Hepatocyte (in vitro differentiated cells): ENCODE measurements at regions not wholly inside any gene's neighbourhood (a gene's known extent, or its start where the extent isn't known, plus 50 kb on each side); places are given as distances from the start of the nearest gene placed in this dataset.

Source experiments
- DNase-seq: peaks from one replicate; pipeline ENCODE4 v3.0.0-alpha.2; 2016; ENCODE audit warnings: low spot score
- H2AFZ ChIP-seq: fragments of 200-600 bp; sonication (generic); 2 replicates; pipeline ENCODE4 v1.6.0; 2016; ENCODE audit warnings: antibody characterized with exemption, mild to moderate bottlenecking
- H3K27ac ChIP-seq: fragments of 200-600 bp; sonication (generic); 2 replicates; pipeline ENCODE4 v1.5.1; 2016; ENCODE audit warnings: mild to moderate bottlenecking
- H3K27me3 ChIP-seq: fragments of 200-600 bp; sonication (generic); 2 replicates; pipeline ENCODE4 v1.6.1; 2016
- H3K36me3 ChIP-seq: fragments of 200-600 bp; sonication (generic); replicated peaks from 2 replicates; pipeline ENCODE4 v1.5.1; 2016; ENCODE audit warnings: low read depth; ENCODE audit not compliant: insufficient read depth
- H3K4me1 ChIP-seq: fragments of 200-600 bp; sonication (generic); 2 replicates; pipeline ENCODE4 v1.5.1; 2016; ENCODE audit warnings: mild to moderate bottlenecking, moderate library complexity; ENCODE audit not compliant: insufficient read depth
- H3K4me2 ChIP-seq: fragments of 200-600 bp; sonication (generic); 2 replicates; pipeline ENCODE4 v1.6.0; 2016
- H3K4me3 ChIP-seq: fragments of 200-600 bp; sonication (generic); 2 replicates; pipeline ENCODE4 v1.5.1; 2016; ENCODE audit warnings: mild to moderate bottlenecking
- H3K79me2 ChIP-seq: fragments of 200-600 bp; sonication (generic); 2 replicates; pipeline ENCODE4 v1.6.0; 2017; ENCODE audit warnings: mild to moderate bottlenecking
- H3K9me2 ChIP-seq: fragments of 200-600 bp; sonication (generic); replicated peaks from 2 replicates; pipeline ENCODE4 v1.6.0; 2017; ENCODE audit warnings: mild to moderate bottlenecking; ENCODE audit not compliant: insufficient read depth
- H3K9me3 ChIP-seq: fragments of 200-600 bp; sonication (generic); 2 replicates; pipeline ENCODE4 v1.5.1; 2016; ENCODE audit warnings: low read depth, mild to moderate bottlenecking
- H4K20me1 ChIP-seq: fragments of 200-600 bp; sonication (generic); 2 replicates; pipeline ENCODE4 v1.6.0; 2016; ENCODE audit warnings: mild to moderate bottlenecking; ENCODE audit not compliant: insufficient read depth, poor library complexity, severe bottlenecking
- EZH2 ChIP-seq: fragments of 200-600 bp; sonication (generic); IDR thresholded peaks from 2 replicates; pipeline ENCODE4 v1.6.1; 2016; ENCODE audit warnings: antibody characterized with exemption, mild to moderate bottlenecking, borderline replicate concordance
- EZH2phosphoT487 ChIP-seq: fragments of 200-600 bp; sonication (generic); IDR thresholded peaks from one replicate; pipeline ENCODE4 v1.6.1; 2018; ENCODE audit warnings: antibody characterized with exemption, mild to moderate bottlenecking, low read depth, moderate library complexity; ENCODE audit not compliant: unreplicated experiment, severe bottlenecking
- WGBS: methylation state at CpG from one replicate; pipeline ENCODE4 v1.1.6; 2016; ENCODE audit warnings: low lambda C conversion rate; ENCODE audit errors: missing lambda C conversion rate; 5-methylcytosine and 5-hydroxymethylcytosine counted together
- TF ChIP-seq, protein P1 (sequence below): fragments of 200-600 bp; sonication (generic); IDR thresholded peaks from 2 replicates; pipeline ENCODE4 v1.5.1; 2016; ENCODE audit warnings: antibody characterized with exemption, mild to moderate bottlenecking; ENCODE audit not compliant: poor library complexity

DNA sequence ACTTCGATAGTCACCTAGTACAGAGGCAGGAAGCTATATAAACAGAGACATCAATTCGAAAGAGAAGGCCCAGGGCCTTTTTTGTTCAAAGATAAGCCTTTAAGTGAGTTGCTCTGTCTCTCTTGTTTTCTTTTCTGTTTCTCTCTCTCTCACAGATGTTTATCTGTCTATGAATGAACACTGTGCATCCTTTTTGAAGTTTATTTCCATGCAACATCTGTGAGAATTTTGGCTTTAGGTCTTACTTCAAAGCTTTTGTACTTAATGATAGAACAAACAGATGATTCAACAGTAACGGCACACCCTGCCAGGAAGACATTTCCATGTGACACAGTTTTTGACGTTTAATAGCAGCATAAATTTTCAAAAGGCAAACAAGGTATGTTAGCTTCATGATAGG lies 1413.1 kb upstream of the CDH6 start:
- TF ChIP-seq EZH2: no peak
- no peak for TF ChIP-seq EZH2phosphoT487
- TF ChIP-seq, protein P1, sequence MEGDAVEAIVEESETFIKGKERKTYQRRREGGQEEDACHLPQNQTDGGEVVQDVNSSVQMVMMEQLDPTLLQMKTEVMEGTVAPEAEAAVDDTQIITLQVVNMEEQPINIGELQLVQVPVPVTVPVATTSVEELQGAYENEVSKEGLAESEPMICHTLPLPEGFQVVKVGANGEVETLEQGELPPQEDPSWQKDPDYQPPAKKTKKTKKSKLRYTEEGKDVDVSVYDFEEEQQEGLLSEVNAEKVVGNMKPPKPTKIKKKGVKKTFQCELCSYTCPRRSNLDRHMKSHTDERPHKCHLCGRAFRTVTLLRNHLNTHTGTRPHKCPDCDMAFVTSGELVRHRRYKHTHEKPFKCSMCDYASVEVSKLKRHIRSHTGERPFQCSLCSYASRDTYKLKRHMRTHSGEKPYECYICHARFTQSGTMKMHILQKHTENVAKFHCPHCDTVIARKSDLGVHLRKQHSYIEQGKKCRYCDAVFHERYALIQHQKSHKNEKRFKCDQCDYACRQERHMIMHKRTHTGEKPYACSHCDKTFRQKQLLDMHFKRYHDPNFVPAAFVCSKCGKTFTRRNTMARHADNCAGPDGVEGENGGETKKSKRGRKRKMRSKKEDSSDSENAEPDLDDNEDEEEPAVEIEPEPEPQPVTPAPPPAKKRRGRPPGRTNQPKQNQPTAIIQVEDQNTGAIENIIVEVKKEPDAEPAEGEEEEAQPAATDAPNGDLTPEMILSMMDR: no peak
- H3K4me3 ChIP-seq: no peak overlapping the region
- H3K36me3 ChIP-seq: no peaks in the 10 kb centered on the region
- H3K27ac ChIP-seq: no peak overlapping the region
- H3K79me2 ChIP-seq: no peaks in the 10 kb centered on the region
- H3K27me3 ChIP-seq: no peaks in the 10 kb centered on the region
- H4K20me1 ChIP-seq: no peaks in the 10 kb centered on the region
- H3K9me3 ChIP-seq: no peaks in the 10 kb centered on the region
- no peaks in the 10 kb centered on the region for H3K4me1 ChIP-seq
- 45% methylated on average over 4 of the region's 4 CpGs for WGBS
- no peak overlapping the region for H3K4me2 ChIP-seq
- no peaks in the 10 kb centered on the region for H3K9me2 ChIP-seq
- no peak for DNase-seq
- no peak overlapping the region for H2AFZ ChIP-seq

DNA sequence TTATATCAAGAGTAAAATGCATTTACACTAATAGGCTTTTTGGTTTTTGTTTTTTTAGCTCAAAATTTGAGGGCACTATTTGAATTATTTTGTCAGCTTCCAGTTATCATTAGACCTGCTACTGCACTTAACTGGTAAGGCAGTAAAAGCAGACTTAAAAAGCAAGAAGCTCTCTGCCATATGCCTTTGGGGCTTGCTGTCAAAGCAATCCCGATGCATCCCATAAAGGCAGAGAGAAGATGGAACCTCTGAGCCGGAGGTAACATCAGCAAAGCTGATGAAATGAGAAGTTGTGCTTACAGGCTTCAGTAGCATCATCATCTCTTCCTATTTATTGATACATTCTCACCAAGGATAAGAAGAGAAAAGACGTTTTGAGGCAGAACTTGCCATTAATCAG lies 1414.3 kb upstream of the CDH6 start:
- Histone ChIP-seq H3K4me3 (no peak overlapping the region), H3K9me3 (no peaks in the 10 kb centered on the region), H3K27me3 (no peaks in the 10 kb centered on the region), H4K20me1 (no peaks in the 10 kb centered on the region), H3K36me3 (no peaks in the 10 kb centered on the region), H3K9me2 (no peaks in the 10 kb centered on the region), H3K79me2 (no peaks in the 10 kb centered on the region), H3K27ac (no peak overlapping the region), H3K4me2 (no peak overlapping the region), H3K4me1 (no peaks in the 10 kb centered on the region), H2AFZ (no peak overlapping the region)
- WGBS: 52% methylated on average over 3 of the region's 3 CpGs
- no peak for DNase-seq
- TF ChIP-seq EZH2 (no peak), EZH2phosphoT487 (no peak)
- TF ChIP-seq, protein P1: no peak

DNA sequence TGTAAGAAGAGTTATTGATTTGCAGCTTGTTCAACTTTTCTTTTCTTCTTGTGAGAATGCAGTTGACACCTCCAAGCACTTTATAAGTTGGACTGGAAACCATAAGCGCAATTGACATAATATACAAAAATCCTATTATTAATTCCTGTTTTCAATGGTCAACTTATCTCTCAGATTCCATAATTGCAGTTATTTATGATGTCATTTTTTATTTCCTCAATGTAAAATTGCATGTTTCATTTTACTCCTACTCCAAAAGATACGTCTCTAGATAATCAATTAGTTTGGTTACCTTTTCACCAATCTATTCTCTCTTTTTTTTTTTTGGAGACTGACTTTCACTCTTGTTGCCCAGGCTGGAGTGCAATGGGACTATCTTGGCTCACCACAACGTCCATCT lies 1416.1 kb upstream of the CDH6 start:
- TF ChIP-seq EZH2phosphoT487 (no peak), EZH2 (no peak)
- TF ChIP-seq, protein P1: no peak
- H3K4me3 ChIP-seq: no peak overlapping the region
- no peaks in the 10 kb centered on the region for H3K4me1 ChIP-seq
- no peaks in the 10 kb centered on the region for H3K9me3 ChIP-seq
- no peaks in the 10 kb centered on the region for H3K36me3 ChIP-seq
- H3K9me2 ChIP-seq: no peaks in the 10 kb centered on the region
- no peak overlapping the region for H2AFZ ChIP-seq
- WGBS: 92% methylated on average over 3 of the region's 3 CpGs
- no peaks in the 10 kb centered on the region for H3K79me2 ChIP-seq
- H3K4me2 ChIP-seq: no peak overlapping the region
- DNase-seq: no peak
- no peaks in the 10 kb centered on the region for H4K20me1 ChIP-seq
- no peaks in the 10 kb centered on the region for H3K27me3 ChIP-seq
- no peak overlapping the region for H3K27ac ChIP-seq

DNA sequence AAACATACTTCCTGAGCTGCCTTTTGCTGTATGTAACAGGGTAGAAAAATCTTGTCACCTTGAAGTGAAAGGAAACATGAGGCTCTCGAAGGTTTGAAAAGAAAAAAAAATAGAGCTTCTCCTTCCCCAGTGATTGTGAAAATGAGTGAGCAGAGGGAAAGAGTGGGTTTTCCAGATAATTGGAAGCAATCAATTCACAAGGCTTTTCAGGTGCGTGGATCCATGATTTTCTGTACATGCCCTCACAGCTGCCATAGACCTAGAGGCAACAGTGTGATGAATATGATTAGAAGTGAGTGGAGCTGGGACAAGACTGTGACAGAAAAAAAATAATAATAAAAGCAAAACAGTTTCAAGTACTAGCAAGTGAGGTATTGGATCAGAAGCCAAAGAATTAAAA lies 1422.5 kb upstream of the CDH6 start:
- TF ChIP-seq, protein P1: no peak
- no peak for TF ChIP-seq EZH2phosphoT487
- no peak for TF ChIP-seq EZH2
- no peaks in the 10 kb centered on the region for H3K27me3 ChIP-seq
- no peaks in the 10 kb centered on the region for H3K4me1 ChIP-seq
- no peak overlapping the region for H3K4me2 ChIP-seq
- no peaks in the 10 kb centered on the region for H3K9me2 ChIP-seq
- no peaks in the 10 kb centered on the region for H3K9me3 ChIP-seq
- H3K79me2 ChIP-seq: no peaks in the 10 kb centered on the region
- no peak overlapping the region for H3K27ac ChIP-seq
- H3K36me3 ChIP-seq: no peaks in the 10 kb centered on the region
- H2AFZ ChIP-seq: no peak overlapping the region
- no peak for DNase-seq
- no peak overlapping the region for H3K4me3 ChIP-seq
- no peaks in the 10 kb centered on the region for H4K20me1 ChIP-seq
- WGBS: 85% methylated on average over 2 of the region's 2 CpGs
